SU-DHL-6 (cell line): ENCODE measurements at regions not wholly inside any gene's neighbourhood (a gene's known extent, or its start where the extent isn't known, plus 50 kb on each side); places are given as distances from the start of the nearest gene placed in this dataset.

Source experiments
- EZH2phosphoT487 ChIP-seq: fragments of 200-600 bp; sonication (generic), shearing (Covaris generic); conservative IDR thresholded peaks from 2 replicates; pipeline ENCODE4 v1.6.1; 2018; ENCODE audit warnings: mild to moderate bottlenecking, antibody characterized with exemption, low read length, moderate library complexity, mixed read lengths
- TF ChIP-seq, protein P1 (sequence below): fragments of 200-600 bp; sonication (generic); IDR thresholded peaks from one replicate; pipeline ENCODE4 v1.5.1; 2017; ENCODE audit warnings: antibody characterized with exemption, mild to moderate bottlenecking, low read length, moderate library complexity; ENCODE audit not compliant: insufficient read depth, poor library complexity, severe bottlenecking

DNA sequence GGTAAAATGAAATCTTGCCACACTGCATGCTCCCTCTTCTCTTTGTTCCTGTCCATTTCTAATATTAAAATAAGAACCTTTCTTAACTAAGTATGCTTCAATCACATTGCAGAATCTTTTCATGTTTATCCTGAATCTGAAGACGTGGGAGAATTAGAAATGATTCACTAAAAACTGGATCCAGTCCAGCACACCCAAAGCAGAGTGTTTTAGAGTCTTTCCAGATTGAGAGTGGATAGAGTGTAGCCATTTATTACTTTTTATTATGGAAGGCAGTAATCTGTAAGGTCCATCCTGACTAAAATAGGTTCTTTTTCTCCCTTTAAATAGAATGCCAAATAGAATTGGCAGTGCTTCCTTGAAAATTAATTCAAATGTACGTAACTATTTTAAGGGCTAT lies 453.5 kb downstream of the TDRD3 start:
- TF ChIP-seq, protein P1, sequence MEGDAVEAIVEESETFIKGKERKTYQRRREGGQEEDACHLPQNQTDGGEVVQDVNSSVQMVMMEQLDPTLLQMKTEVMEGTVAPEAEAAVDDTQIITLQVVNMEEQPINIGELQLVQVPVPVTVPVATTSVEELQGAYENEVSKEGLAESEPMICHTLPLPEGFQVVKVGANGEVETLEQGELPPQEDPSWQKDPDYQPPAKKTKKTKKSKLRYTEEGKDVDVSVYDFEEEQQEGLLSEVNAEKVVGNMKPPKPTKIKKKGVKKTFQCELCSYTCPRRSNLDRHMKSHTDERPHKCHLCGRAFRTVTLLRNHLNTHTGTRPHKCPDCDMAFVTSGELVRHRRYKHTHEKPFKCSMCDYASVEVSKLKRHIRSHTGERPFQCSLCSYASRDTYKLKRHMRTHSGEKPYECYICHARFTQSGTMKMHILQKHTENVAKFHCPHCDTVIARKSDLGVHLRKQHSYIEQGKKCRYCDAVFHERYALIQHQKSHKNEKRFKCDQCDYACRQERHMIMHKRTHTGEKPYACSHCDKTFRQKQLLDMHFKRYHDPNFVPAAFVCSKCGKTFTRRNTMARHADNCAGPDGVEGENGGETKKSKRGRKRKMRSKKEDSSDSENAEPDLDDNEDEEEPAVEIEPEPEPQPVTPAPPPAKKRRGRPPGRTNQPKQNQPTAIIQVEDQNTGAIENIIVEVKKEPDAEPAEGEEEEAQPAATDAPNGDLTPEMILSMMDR = no peak
- no peak for TF ChIP-seq EZH2phosphoT487
